OCI-LY7 (cell line): ENCODE measurements at regions not wholly inside any gene's neighbourhood (a gene's known extent, or its start where the extent isn't known, plus 50 kb on each side); places are given as distances from the start of the nearest gene placed in this dataset.

ENCODE experiments used
- BruUV-seq: library from RNA; stranded (reverse); fragments of 400-500 nt; replicated peaks from 2 replicates; lab custom pipeline; 2021; lab: Mats Ljungman, UMichigan
- CTCF ChIA-PET: fragments of 300-600 bp; sonication (Branson Sonifier 250); formaldehyde crosslinking; loops from one replicate; lab custom pipeline; 2022; ENCODE audit warnings: antibody characterized with exemption; ENCODE audit not compliant: unreplicated experiment; lab: Charles Lee
- POLR2A ChIA-PET: fragments of 300-600 bp; sonication (Branson Sonifier 250); formaldehyde crosslinking; loops from one replicate; lab custom pipeline; 2022; ENCODE audit warnings: antibody characterized with exemption; lab: Charles Lee
- DNase-seq: peaks from one replicate; pipeline ENCODE4 v3.0.0-alpha.2; 2015; ENCODE audit warnings: low spot score
- H2AFZ ChIP-seq: fragments of 200-600 bp; sonication (generic), shearing (Covaris generic); 2 replicates; pipeline ENCODE4 v1.6.1; 2014; ENCODE audit warnings: mild to moderate bottlenecking, antibody characterized with exemption, low read length, moderate library complexity
- H3K27ac ChIP-seq: fragments of 200-600 bp; sonication (generic); 2 replicates; pipeline ENCODE4 v1.5.1; 2014; ENCODE audit warnings: mixed run types, low read depth, mild to moderate bottlenecking, moderate library complexity, low read length, inconsistent platforms; ENCODE audit not compliant: poor library complexity, severe bottlenecking
- H3K36me3 ChIP-seq: fragments of 200-600 bp; sonication (generic); 2 replicates; pipeline ENCODE4 v1.6.1; 2014; ENCODE audit warnings: mild to moderate bottlenecking, antibody characterized with exemption, low read length, moderate library complexity, mixed read lengths; ENCODE audit not compliant: insufficient read depth
- H3K4me1 ChIP-seq: fragments of 200-600 bp; sonication (generic); 2 replicates; pipeline ENCODE4 v1.5.1; 2014; ENCODE audit warnings: mild to moderate bottlenecking, low read length; ENCODE audit not compliant: insufficient read depth, poor library complexity, severe bottlenecking
- H3K4me2 ChIP-seq: fragments of 200-600 bp; sonication (generic); 2 replicates; pipeline ENCODE4 v1.6.1; 2014; ENCODE audit warnings: mild to moderate bottlenecking, low read length
- H3K4me3 ChIP-seq: fragments of 200-600 bp; sonication (generic); 2 replicates; pipeline ENCODE4 v1.5.1; 2014; ENCODE audit warnings: mild to moderate bottlenecking, low read depth, low read length; ENCODE audit not compliant: poor library complexity, severe bottlenecking
- H3K79me2 ChIP-seq: fragments of 200-600 bp; sonication (generic); 2 replicates; pipeline ENCODE4 v1.6.1; 2016; ENCODE audit warnings: low read depth, mild to moderate bottlenecking, low read length, moderate library complexity, mixed read lengths; ENCODE audit not compliant: insufficient read depth
- H3K9me2 ChIP-seq: fragments of 200-600 bp; sonication (generic); 2 replicates; pipeline ENCODE4 v1.6.1; 2016; ENCODE audit warnings: mild to moderate bottlenecking, low read length, mixed read lengths; ENCODE audit not compliant: insufficient read depth
- H3K9me3 ChIP-seq: fragments of 200-600 bp; sonication (generic); 2 replicates; pipeline ENCODE4 v1.6.1; 2014; ENCODE audit warnings: mild to moderate bottlenecking, mixed run types, low read length, mixed read lengths
- H4K20me1 ChIP-seq: fragments of 200-600 bp; sonication (generic); 2 replicates; pipeline ENCODE4 v1.6.1; 2014; ENCODE audit warnings: mild to moderate bottlenecking, antibody characterized with exemption, low read length, moderate library complexity, mixed read lengths; ENCODE audit not compliant: insufficient read depth
- EZH2phosphoT487 ChIP-seq: fragments of 200-600 bp; sonication (generic); IDR thresholded peaks from 2 replicates; pipeline ENCODE4 v1.6.1; 2018; ENCODE audit warnings: low read depth, borderline replicate concordance, mild to moderate bottlenecking, mixed run types, antibody characterized with exemption, low read length, moderate library complexity, mixed read lengths
- intact Hi-C: fragments of 100-400 bp; cut with micrococcal nuclease; formaldehyde crosslinking; loops from one replicate; pipeline ENCODE4 v1.10.0; 2022; ENCODE audit not compliant: unreplicated experiment
- TF ChIP-seq, protein P1 (sequence below): fragments of 200-600 bp; sonication (generic); conservative IDR thresholded peaks from 2 replicates; pipeline ENCODE4 v1.5.1; 2014; ENCODE audit warnings: mild to moderate bottlenecking, antibody characterized with exemption, low read length, moderate library complexity, mixed read lengths

GRCh38 chr12:90710711-90711110 lies 244.3 kb downstream of the CCER1 start:
- H3K9me2 ChIP-seq, result no peaks in the 10 kb centered on the region
- TF ChIP-seq, protein P1, sequence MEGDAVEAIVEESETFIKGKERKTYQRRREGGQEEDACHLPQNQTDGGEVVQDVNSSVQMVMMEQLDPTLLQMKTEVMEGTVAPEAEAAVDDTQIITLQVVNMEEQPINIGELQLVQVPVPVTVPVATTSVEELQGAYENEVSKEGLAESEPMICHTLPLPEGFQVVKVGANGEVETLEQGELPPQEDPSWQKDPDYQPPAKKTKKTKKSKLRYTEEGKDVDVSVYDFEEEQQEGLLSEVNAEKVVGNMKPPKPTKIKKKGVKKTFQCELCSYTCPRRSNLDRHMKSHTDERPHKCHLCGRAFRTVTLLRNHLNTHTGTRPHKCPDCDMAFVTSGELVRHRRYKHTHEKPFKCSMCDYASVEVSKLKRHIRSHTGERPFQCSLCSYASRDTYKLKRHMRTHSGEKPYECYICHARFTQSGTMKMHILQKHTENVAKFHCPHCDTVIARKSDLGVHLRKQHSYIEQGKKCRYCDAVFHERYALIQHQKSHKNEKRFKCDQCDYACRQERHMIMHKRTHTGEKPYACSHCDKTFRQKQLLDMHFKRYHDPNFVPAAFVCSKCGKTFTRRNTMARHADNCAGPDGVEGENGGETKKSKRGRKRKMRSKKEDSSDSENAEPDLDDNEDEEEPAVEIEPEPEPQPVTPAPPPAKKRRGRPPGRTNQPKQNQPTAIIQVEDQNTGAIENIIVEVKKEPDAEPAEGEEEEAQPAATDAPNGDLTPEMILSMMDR, result no peak
- TF ChIP-seq EZH2phosphoT487, result no peak
- no peaks in the 10 kb centered on the region for H4K20me1 ChIP-seq
- intact Hi-C loops, result no loop called here
- H3K9me3 ChIP-seq, result no peaks in the 10 kb centered on the region
- DNase-seq, result no peak
- no peaks in the 10 kb centered on the region for H3K36me3 ChIP-seq
- no TSS peak for BruUV-seq
- H3K4me1 ChIP-seq, result no peaks in the 10 kb centered on the region
- H3K79me2 ChIP-seq, result no peaks in the 10 kb centered on the region
- no peak overlapping the region for H3K27ac ChIP-seq
- H3K4me3 ChIP-seq, result no peak overlapping the region
- ChIA-PET CTCF (no interaction called here), POLR2A (no interaction called here)
- H3K4me2 ChIP-seq, result no peak overlapping the region
- no peak overlapping the region for H2AFZ ChIP-seq

GRCh38 chr12:90706036-90706435 lies 248.9 kb downstream of the CCER1 start:
- Histone ChIP-seq H3K27ac (no peak overlapping the region), H3K36me3 (no peaks in the 10 kb centered on the region), H3K4me2 (no peak overlapping the region), H4K20me1 (no peaks in the 10 kb centered on the region), H3K9me2 (no peaks in the 10 kb centered on the region), H3K9me3 (no peaks in the 10 kb centered on the region), H3K79me2 (no peaks in the 10 kb centered on the region), H3K4me1 (no peaks in the 10 kb centered on the region), H2AFZ (no peak overlapping the region), H3K4me3 (no peak overlapping the region)
- ChIA-PET POLR2A (no interaction called here), CTCF (no interaction called here)
- BruUV-seq, result no TSS peak
- TF ChIP-seq, protein P1, result no peak
- no peak for TF ChIP-seq EZH2phosphoT487
- no peak for DNase-seq
- intact Hi-C loops, result no loop called here

- BruUV-seq, result no TSS peak
- Histone ChIP-seq H3K4me1 (no peaks in the 10 kb centered on the region), H3K27ac (no peak overlapping the region), H3K36me3 (no peaks in the 10 kb centered on the region), H3K4me3 (no peak overlapping the region), H3K9me3 (no peaks in the 10 kb centered on the region), H3K79me2 (no peaks in the 10 kb centered on the region), H4K20me1 (no peaks in the 10 kb centered on the region), H2AFZ (no peak overlapping the region), H3K9me2 (no peaks in the 10 kb centered on the region), H3K4me2 (no peak overlapping the region)
- ChIA-PET CTCF (no interaction called here), POLR2A (no interaction called here)
- intact Hi-C loops, result no loop called here
- TF ChIP-seq, protein P1, result no peak
- no peak for TF ChIP-seq EZH2phosphoT487
- no peak for DNase-seq
Measured at GRCh38 chr12:90695415-90695814, 259.6 kb downstream of the CCER1 start.
